ENCODE measurements at regions not wholly inside any gene's neighbourhood (a gene's known extent, or its start where the extent isn't known, plus 50 kb on each side); places are given as distances from the start of the nearest gene placed in this dataset.
"Not testable (repeated sequence)": the region's sequence is repeated elsewhere in the genome, so short reads cannot be mapped to it uniquely, and the experiment has no call there.

- not testable (repeated sequence) for H3K4me3 Mint-ChIP-seq; H3K4me1 Mint-ChIP-seq; H3K79me2 ChIP-seq (replicated peaks; ENCODE audit: insufficient read depth); H3K4me1 ChIP-seq (ENCODE audit: insufficient read depth); ATAC-seq; H3K9me2 ChIP-seq (ENCODE audit: insufficient read depth); H3K27ac ChIP-seq (ENCODE audit: low read depth); H3K36me3 Mint-ChIP-seq (ENCODE audit: low read depth); H3K36me3 ChIP-seq (ENCODE audit: insufficient read depth); H2AFZ ChIP-seq; H3K4me2 ChIP-seq; H4K20me1 ChIP-seq (replicated peaks; ENCODE audit: insufficient read depth); DNase-seq (ENCODE audit: low spot score); H3K27me3 Mint-ChIP-seq (ENCODE audit: insufficient read depth, low read depth, poor library complexity); H3K27ac Mint-ChIP-seq; H3F3A ChIP-seq (replicated peaks; ENCODE audit: low read depth); H3K9me3 Mint-ChIP-seq; H3K4me3 ChIP-seq; H3K27me3 ChIP-seq (ENCODE audit: insufficient read depth)
These were observed 646.7 kb upstream of the ARRDC3 start for GRCh38 chr5:92029792-92030191.

- Mint-ChIP-seq H3K4me1 (no peaks in the 10 kb centered on the region), H3K36me3 (ENCODE audit: low read depth) (no peaks in the 10 kb centered on the region), H3K4me3 (no peak overlapping the region), H3K27ac (no peak overlapping the region), H3K27me3 (ENCODE audit: insufficient read depth, low read depth, poor library complexity) (no peaks in the 10 kb centered on the region), H3K9me3 (no peaks in the 10 kb centered on the region)
- Histone ChIP-seq H3K36me3 (ENCODE audit: insufficient read depth) (no peaks in the 10 kb centered on the region), H3K27me3 (ENCODE audit: insufficient read depth) (no peaks in the 10 kb centered on the region), H3K4me1 (ENCODE audit: insufficient read depth) (no peaks in the 10 kb centered on the region), H3K4me3 (no peak overlapping the region), H2AFZ (peak overlapping the region; percentile 23; the same call in 1 of the 2 replicates), H3F3A (replicated peaks; ENCODE audit: low read depth) (no peaks in the 10 kb centered on the region), H3K4me2 (no peak overlapping the region), H4K20me1 (replicated peaks; ENCODE audit: insufficient read depth) (no peaks in the 10 kb centered on the region), H3K27ac (ENCODE audit: low read depth) (no peak overlapping the region), H3K79me2 (replicated peaks; ENCODE audit: insufficient read depth) (no peaks in the 10 kb centered on the region), H3K9me2 (ENCODE audit: insufficient read depth) (no peaks in the 10 kb centered on the region)
- no peak for ATAC-seq
- no peak for DNase-seq (ENCODE audit: low spot score)
- TF ChIP-seq EZH2phosphoT487 (IDR thresholded peaks at IDR 0.05; ENCODE audit: unreplicated experiment) (no peak), ZNF462 (CRISPR knock-in tag; IDR thresholded peaks at IDR 0.05) (no peak), ZNF331 (CRISPR knock-in tag; IDR thresholded peaks at IDR 0.05; ENCODE audit: low read depth) (no peak), JUNB (IDR thresholded peaks at IDR 0.05; ENCODE audit: unreplicated experiment) (no peak), REST (IDR thresholded peaks at IDR 0.05; ENCODE audit: unreplicated experiment) (no peak), ZNF114 (CRISPR knock-in tag; IDR thresholded peaks at IDR 0.05) (no peak), CREB1 (CRISPR knock-in tag; IDR thresholded peaks at IDR 0.05; ENCODE audit: low read depth) (no peak), CTCF (conservative IDR thresholded peaks at IDR 0.05; ENCODE audit: low read depth in 2 of 2) (no peak), NANOG (IDR thresholded peaks at IDR 0.05; ENCODE audit: borderline replicate concordance) (no peak), POLR2AphosphoS5 (IDR thresholded peaks at IDR 0.05; ENCODE audit: low read depth) (no peak), EZH2 (IDR thresholded peaks at IDR 0.05; ENCODE audit: low read depth, unreplicated experiment) (no peak), STAT1 (IDR thresholded peaks at IDR 0.05; ENCODE audit: unreplicated experiment) (no peak)
These were observed 640.4 kb upstream of the ARRDC3 start for GRCh38 chr5:92023555-92023954.

All from GM23338 (cell line).